NCI-H2196 treated with DMSO at 0.1 percent for 48 hours (cell line): ENCODE measurements at regions not wholly inside any gene's neighbourhood (a gene's known extent, or its start where the extent isn't known, plus 50 kb on each side); places are given as distances from the start of the nearest gene placed in this dataset.
"Not testable (repeated sequence)": the region's sequence is repeated elsewhere in the genome, so short reads cannot be mapped to it uniquely, and the experiment has no call there.

Experiments
- DNase-seq: peaks from one replicate; lab custom pipeline; 2025; ENCODE audit not compliant: unreplicated experiment; lab: John Stamatoyannopoulos, UW

- no peak for DNase-seq
These were observed 252.2 kb downstream of the ERMARD start for GRCh38 chr6:170003451-170004160.

DNA sequence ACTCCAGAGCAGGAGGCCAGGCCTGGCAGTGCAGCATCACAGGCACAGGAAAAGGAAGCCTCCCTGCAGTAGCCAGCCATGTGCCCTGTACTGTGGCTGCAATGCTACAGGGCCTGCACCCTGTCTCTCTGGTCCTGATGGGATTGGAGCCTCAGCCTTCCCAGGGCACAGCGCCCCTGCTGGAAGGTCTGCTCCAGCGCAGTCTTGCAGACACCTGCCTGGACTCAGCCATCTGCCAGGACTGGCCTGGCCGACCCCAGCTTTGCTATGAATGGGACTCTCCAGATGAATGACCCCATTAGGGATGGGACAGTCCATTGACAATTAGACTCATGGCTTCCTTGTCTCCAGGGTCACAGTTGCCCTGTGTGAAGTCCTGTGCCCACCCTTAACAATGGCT is 251.6 kb downstream of the ERMARD start:
- DNase-seq, result no peak

- DNase-seq, result not testable (repeated sequence)
These were observed 250.4 kb downstream of the ERMARD start for GRCh38 chr6:170001782-170002181.

DNA sequence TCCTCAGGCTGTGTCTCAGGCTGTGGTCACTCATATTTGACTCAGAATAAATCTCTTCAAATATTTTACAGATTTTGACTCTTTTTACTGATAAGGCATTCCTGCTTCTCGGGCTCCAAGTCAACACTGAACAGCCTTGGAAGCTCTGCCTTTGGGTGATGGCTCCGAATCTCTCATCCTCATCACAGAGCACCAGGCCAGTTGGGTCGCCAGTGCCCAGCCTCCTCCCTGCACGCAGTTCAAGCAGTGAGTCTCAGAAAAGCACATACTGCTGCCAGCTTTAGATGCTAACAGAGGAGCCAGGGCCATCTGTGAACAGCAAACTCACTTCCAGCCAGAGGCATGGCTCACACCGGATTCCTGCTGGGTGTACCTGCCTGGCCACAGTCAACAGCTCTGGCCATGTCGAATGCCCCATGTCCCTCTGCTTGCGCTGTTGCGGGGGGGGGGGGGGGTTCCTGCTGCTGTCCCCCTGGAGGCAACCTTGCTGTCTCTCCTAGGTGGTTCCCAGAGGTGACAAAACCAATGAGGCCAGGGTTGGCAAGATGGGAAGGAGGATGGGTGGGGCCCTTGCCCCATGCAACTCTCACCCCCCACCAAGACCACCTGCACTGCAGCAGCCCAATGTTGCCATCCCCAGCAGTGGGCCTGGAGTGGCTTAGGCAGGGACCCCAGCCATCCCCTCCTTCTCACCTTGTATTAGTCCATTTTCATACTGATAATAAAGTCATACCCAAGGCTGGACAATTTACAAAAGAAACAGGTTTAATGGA is 248.8 kb downstream of the ERMARD start:
- DNase-seq, result no peak

DNA sequence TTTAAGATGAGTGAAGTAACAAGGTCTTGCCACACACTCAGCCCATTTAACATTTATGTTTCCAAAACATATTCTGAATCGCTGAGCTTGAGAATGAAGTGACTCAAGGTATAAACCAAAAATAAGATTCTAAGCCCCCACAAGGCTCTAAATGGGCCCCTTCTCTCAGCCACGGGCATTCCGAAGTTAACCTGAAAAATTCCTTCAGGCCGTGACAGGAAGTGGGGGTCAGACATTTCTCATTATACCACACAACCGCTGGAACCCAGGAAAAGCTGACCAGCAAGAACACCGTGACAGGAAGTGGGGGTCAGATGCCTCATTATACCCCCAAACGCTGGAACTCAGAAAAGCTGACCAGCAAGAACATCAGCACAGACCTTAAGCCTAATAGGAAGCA is 247.9 kb downstream of the ERMARD start:
- DNase-seq, result no peak

DNA sequence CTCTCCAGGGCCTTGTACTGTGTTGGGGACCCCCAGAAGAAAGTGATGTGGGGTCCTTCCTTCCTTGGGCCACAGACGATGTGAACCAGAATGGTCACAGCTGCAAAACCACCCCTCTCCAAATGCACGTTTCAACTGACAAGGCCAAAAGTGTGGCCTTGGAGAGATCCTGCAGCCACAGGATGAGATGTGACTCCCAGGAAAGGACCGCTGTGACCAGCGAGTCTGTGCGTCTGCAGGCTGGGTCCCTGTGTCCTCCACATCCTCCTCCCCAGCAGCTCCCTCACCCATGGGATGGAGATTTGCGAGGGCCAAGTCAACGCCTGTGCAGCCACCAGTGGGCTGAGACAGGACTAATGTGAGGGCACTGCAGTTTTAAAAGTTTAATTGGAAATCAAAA is 247.0 kb downstream of the ERMARD start:
- DNase-seq, result no peak

GRCh38 chr6:169997930-169998218 is 246.5 kb downstream of the ERMARD start:
- DNase-seq, result no peak

DNA sequence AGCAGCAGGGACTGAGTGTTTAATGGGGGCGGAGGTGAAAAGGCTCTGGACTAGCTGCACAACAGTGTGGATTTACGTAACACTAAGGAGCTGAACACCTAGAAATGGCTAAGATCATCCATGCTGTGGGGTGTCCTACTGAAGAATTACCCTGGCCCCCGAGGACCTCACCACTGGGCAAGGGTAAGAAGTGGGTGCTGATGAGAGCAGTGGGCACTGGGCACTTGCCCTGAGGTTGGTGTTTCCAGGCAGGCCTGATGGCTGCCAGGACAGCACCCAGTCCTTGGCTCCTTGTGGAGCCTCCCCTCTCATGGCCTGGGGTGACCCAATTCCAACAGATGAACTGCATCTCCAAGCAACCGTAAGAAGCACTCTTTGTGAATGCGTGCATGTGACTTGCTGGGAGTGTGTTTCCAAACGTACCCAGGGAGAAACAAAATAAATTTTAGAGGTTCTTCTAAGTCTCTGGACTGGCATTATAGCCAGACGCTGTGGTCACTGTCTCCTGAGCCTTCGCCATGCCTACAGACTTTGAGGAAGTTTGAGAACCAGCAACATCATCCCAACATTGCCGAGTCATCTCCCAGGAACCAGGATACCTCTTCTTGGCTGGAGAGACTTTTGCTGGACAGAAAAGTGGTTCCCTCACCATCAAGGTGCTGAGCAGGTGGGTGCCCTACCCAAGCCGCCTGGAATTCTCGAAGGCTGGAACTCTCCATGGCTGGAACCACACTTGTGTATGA is 245.9 kb downstream of the ERMARD start:
- no peak for DNase-seq

- no peak for DNase-seq
These were observed 245.1 kb downstream of the ERMARD start for GRCh38 chr6:169996378-169997051.

DNA sequence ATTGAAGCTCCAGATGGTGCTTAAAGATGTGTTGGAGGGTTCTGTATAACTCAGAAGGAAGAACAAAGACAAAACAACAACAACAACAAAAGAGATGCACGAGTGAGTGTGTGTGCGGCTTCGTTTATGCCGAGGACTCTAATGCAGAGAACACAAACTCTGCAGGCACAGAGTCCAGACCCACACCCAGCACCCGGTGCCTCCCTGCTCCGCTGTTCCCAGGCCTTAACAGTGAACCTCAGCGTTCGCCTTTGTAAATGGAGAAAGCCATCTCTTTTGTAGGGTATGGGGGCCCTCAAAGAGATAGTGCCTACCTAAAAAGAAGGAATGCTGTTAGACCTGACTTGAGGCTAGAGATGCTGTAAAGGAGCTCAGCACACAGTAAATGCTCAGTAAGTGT is 243.3 kb downstream of the ERMARD start:
- no peak for DNase-seq

- no peak for DNase-seq
These were observed 242.5 kb downstream of the ERMARD start for GRCh38 chr6:169993861-169994481.

DNA sequence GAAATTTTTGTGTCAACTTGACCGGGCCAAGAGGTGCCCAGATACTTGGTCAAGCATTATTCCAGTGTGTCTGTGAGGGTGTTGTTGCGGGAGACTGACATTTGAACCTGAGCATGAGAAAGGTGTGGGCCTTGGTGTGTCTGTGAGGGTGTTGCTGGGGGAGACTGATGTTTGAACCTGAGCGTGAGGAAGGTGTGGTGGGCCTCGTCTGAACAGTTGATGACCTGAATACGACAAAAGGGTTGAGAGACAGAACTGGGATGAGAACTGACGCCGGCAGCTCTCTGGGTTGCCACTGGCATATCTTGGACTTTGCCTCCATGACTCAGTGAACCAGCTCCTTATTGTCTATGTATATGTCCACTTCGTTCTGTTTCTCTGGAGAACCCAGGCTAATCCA is 240.5 kb downstream of the ERMARD start:
- DNase-seq, result no peak

DNA sequence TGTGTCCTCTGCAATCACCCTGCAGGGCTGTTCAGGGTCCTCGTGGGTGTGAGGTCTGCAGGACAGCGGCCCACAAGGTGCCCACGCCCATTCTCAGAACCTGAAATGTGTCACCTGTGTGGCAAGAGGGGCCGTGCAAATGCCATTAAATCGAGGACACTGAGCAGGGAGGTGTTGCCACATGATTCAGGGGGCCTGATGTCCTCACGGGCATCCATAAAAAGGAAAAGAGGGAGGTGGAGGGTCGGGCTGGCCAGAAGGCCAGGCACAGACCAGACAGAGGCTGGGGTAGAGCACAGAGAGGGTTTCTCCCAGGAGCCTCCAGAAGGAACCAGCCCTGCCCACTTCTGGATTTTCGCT is 239.6 kb downstream of the ERMARD start:
- no peak for DNase-seq

GRCh38 chr6:169990095-169991030 is 238.9 kb downstream of the ERMARD start:
- no peak for DNase-seq

GRCh38 chr6:169989594-169989993 is 238.2 kb downstream of the ERMARD start:
- no peak for DNase-seq

- DNase-seq, result no peak
These were observed 237.5 kb downstream of the ERMARD start for GRCh38 chr6:169988769-169989550.

DNA sequence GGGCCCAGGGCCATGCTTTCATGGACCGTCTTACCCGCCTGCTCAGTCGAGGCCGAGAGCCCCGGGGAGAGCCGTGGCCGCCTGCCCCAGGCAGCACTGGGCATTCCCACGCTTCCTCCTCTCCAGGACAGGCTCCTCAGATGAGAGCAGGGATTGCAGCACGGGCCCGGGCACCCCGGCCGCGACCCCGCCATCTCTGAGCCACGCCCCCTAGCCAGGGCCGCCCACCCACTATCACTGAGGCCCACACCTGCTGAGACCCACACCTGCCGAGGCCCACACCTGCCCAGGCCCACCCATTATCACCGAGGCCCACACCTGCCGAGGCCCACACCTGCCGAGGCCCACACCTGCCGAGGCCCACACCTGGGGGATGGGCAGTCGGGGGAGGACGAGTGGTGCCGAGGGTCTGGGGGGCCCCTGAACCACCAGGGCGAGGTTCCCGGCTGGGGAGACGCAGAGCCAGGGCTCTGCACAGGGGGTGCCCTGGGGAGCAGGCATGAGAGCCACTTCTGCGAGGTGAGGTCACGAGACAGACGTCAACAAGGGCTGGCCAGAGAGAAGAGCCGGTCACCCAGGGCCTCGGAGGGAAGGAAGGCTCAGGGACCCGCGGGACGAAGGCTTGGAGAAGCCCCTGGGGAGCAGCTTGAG is 235.6 kb downstream of the ERMARD start:
- no peak for DNase-seq

- no peak for DNase-seq
These were observed 234.9 kb downstream of the ERMARD start for GRCh38 chr6:169986171-169986847.
